ENCODE measurements at regions not wholly inside any gene's neighbourhood (a gene's known extent, or its start where the extent isn't known, plus 50 kb on each side); places are given as distances from the start of the nearest gene placed in this dataset.

DNA sequence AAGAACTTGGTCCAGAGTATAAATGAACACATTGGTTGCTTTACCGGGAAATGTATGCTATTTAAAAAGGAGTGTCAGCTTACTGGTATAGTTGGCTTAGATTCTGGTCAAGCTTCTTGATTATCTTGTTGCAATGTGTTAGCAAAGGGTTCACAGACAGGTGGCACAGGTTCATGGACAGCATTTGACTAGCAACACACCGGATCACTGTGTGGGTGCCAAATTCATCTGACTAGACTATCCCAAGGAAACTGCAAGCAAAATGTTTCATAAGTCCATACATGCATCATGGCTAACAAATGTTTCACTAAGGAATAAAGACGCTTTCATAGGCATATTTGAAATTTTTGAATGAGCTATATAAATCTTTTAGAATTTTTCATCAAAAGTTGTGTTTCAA is 274.1 kb downstream of the PLK2 start:
- no peak for TF ChIP-seq YY1 (IDR thresholded peaks at IDR 0.05)
- TF ChIP-seq, protein P1, sequence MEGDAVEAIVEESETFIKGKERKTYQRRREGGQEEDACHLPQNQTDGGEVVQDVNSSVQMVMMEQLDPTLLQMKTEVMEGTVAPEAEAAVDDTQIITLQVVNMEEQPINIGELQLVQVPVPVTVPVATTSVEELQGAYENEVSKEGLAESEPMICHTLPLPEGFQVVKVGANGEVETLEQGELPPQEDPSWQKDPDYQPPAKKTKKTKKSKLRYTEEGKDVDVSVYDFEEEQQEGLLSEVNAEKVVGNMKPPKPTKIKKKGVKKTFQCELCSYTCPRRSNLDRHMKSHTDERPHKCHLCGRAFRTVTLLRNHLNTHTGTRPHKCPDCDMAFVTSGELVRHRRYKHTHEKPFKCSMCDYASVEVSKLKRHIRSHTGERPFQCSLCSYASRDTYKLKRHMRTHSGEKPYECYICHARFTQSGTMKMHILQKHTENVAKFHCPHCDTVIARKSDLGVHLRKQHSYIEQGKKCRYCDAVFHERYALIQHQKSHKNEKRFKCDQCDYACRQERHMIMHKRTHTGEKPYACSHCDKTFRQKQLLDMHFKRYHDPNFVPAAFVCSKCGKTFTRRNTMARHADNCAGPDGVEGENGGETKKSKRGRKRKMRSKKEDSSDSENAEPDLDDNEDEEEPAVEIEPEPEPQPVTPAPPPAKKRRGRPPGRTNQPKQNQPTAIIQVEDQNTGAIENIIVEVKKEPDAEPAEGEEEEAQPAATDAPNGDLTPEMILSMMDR (IDR thresholded peaks at IDR 0.05; ENCODE audit: low read depth, low read length, missing input control) = no peak
- no peak for TF ChIP-seq TAF1 (conservative IDR thresholded peaks at IDR 0.05)
- no peak for TF ChIP-seq JUND (IDR thresholded peaks at IDR 0.05)
- TF ChIP-seq EGR1 (IDR thresholded peaks at IDR 0.05; ENCODE audit: low read depth in 2 of 2) = no peak
- no peak for TF ChIP-seq GABPA (IDR thresholded peaks at IDR 0.05 in 1 of 2, conservative IDR thresholded peaks at IDR 0.05 in 1 of 2)
- TF ChIP-seq, protein P2, sequence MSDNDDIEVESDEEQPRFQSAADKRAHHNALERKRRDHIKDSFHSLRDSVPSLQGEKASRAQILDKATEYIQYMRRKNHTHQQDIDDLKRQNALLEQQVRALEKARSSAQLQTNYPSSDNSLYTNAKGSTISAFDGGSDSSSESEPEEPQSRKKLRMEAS (IDR thresholded peaks at IDR 0.05) = no peak
- TF ChIP-seq SP1 (IDR thresholded peaks at IDR 0.05) = no peak

Data from liver (tissue), 3 donors.